MM.1S (cell line): ENCODE measurements at regions not wholly inside any gene's neighbourhood (a gene's known extent, or its start where the extent isn't known, plus 50 kb on each side); places are given as distances from the start of the nearest gene placed in this dataset.
"Not testable (repeated sequence)": the region's sequence is repeated elsewhere in the genome, so short reads cannot be mapped to it uniquely, and the experiment has no call there.

ENCODE experiments used
- DNase-seq: peaks from one replicate; pipeline ENCODE4 v3.0.0-alpha.2; 2015
- H2AFZ ChIP-seq: fragments of 300-600 bp; sonication (generic); 2 replicates; pipeline ENCODE4 v1.6.0; 2016; ENCODE audit warnings: antibody characterized with exemption, low read length
- H3F3A ChIP-seq: fragments of 300-600 bp; sonication (generic); 2 replicates; pipeline ENCODE4 v1.6.1; 2016; ENCODE audit warnings: mild to moderate bottlenecking, antibody characterized with exemption, low read length, moderate library complexity, mixed read lengths; ENCODE audit not compliant: insufficient read depth
- H3K27ac ChIP-seq: fragments of 300-600 bp; sonication (generic); 2 replicates; pipeline ENCODE4 v1.5.1; 2016; ENCODE audit warnings: mild to moderate bottlenecking, low read length
- H3K27me3 ChIP-seq: fragments of 300-600 bp; sonication (generic); replicated peaks from 2 replicates; pipeline ENCODE4 v1.6.0; 2016; ENCODE audit warnings: low read length; ENCODE audit not compliant: insufficient read depth
- H3K36me3 ChIP-seq: fragments of 300-600 bp; sonication (generic); replicated peaks from 2 replicates; pipeline ENCODE4 v1.6.1; 2016; ENCODE audit warnings: mild to moderate bottlenecking, low read length, mixed read lengths; ENCODE audit not compliant: insufficient read depth
- H3K4me1 ChIP-seq: fragments of 300-600 bp; sonication (generic); 2 replicates; pipeline ENCODE4 v1.6.1; 2016; ENCODE audit warnings: low read length, mixed read lengths
- H3K4me2 ChIP-seq: fragments of 300-600 bp; sonication (generic); 2 replicates; pipeline ENCODE4 v1.6.0; 2016; ENCODE audit warnings: low read depth, low read length
- H3K4me3 ChIP-seq: fragments of 300-600 bp; sonication (generic); 2 replicates; pipeline ENCODE4 v1.5.1; 2016; ENCODE audit warnings: low read length, mixed read lengths
- H3K79me2 ChIP-seq: fragments of 300-600 bp; sonication (generic); 2 replicates; pipeline ENCODE4 v1.6.1; 2016; ENCODE audit warnings: mixed run types, low read length, mixed read lengths
- H3K9ac ChIP-seq: fragments of 300-600 bp; sonication (generic); 2 replicates; pipeline ENCODE4 v1.6.1; 2016; ENCODE audit warnings: low read length, mixed read lengths
- H3K9me2 ChIP-seq: fragments of 300-600 bp; sonication (generic); replicated peaks from 2 replicates; pipeline ENCODE4 v1.6.1; 2016; ENCODE audit warnings: mild to moderate bottlenecking, low read length, mixed read lengths; ENCODE audit not compliant: insufficient read depth
- H3K9me3 ChIP-seq: fragments of 300-600 bp; sonication (generic); replicated peaks from 2 replicates; pipeline ENCODE4 v1.6.1; 2016; ENCODE audit warnings: mild to moderate bottlenecking, low read length, mixed read lengths; ENCODE audit not compliant: insufficient read depth
- H4K20me1 ChIP-seq: fragments of 300-600 bp; sonication (generic); 2 replicates; pipeline ENCODE4 v1.6.1; 2016; ENCODE audit warnings: mild to moderate bottlenecking, low read length, moderate library complexity, mixed read lengths; ENCODE audit not compliant: insufficient read depth
- EZH2 ChIP-seq: fragments of 300-600 bp; sonication (generic); optimal IDR thresholded peaks from 2 replicates; pipeline ENCODE3; 2017; ENCODE audit warnings: low read depth, mild to moderate bottlenecking, antibody characterized with exemption, low read length, mixed read lengths
- EZH2phosphoT487 ChIP-seq: fragments of 300-600 bp; sonication (generic); IDR thresholded peaks from 2 replicates; pipeline ENCODE4 v1.6.1; 2018; ENCODE audit warnings: antibody characterized with exemption, low read length
- TF ChIP-seq, protein P1 (sequence below): fragments of 300-600 bp; sonication (generic); IDR thresholded peaks from 2 replicates; pipeline ENCODE4 v1.5.1; 2016; ENCODE audit warnings: antibody characterized with exemption, low read length, mixed read lengths

DNA sequence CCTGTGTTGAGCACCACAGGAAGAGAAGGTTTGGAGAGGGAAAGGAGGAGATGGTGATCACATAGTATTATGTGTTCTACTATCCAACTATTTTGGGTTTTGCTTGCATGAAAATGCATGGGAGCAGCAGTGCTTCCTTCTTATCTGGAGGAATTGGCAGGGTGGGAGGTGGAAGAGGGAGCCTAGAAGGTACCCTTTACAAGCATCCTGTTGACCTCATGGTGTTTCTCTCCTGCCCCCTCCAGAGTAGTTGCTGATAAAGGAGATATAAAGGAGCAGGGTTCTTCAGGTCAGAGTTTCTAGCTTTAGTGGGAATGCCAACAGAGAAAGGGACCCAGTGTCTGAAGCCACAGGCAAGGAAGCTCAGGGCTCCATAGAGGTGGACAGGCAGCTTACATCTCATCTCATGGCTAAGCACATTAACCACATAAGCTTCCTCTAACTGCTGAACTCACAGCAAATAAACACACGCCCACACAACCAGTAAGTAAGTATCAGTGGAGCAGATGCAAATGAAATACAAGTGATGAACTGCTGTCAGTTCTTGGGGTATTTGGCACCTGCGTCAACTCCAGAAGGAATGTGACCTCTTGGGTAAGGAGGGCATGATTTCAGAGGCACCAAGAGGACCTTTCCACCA lies 174.2 kb upstream of the SLC38A2 start:
- no peaks in the 10 kb centered on the region for H4K20me1 ChIP-seq
- peaks cover 23% of the 10 kb centered on the region for H3F3A ChIP-seq
- no peak overlapping the region; the same call in 1 of the 2 replicates for H3K4me3 ChIP-seq
- H3K4me1 ChIP-seq: peaks cover 54% of the 10 kb centered on the region
- H3K79me2 ChIP-seq: no peaks in the 10 kb centered on the region
- TF ChIP-seq, protein P1, sequence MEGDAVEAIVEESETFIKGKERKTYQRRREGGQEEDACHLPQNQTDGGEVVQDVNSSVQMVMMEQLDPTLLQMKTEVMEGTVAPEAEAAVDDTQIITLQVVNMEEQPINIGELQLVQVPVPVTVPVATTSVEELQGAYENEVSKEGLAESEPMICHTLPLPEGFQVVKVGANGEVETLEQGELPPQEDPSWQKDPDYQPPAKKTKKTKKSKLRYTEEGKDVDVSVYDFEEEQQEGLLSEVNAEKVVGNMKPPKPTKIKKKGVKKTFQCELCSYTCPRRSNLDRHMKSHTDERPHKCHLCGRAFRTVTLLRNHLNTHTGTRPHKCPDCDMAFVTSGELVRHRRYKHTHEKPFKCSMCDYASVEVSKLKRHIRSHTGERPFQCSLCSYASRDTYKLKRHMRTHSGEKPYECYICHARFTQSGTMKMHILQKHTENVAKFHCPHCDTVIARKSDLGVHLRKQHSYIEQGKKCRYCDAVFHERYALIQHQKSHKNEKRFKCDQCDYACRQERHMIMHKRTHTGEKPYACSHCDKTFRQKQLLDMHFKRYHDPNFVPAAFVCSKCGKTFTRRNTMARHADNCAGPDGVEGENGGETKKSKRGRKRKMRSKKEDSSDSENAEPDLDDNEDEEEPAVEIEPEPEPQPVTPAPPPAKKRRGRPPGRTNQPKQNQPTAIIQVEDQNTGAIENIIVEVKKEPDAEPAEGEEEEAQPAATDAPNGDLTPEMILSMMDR: no peak
- TF ChIP-seq EZH2: no peak
- no peak for TF ChIP-seq EZH2phosphoT487
- DNase-seq: peak; percentile 78
- no peaks in the 10 kb centered on the region for H3K27me3 ChIP-seq
- no peaks in the 10 kb centered on the region for H3K36me3 ChIP-seq
- H3K4me2 ChIP-seq: peak overlapping the region; percentile 48
- H3K27ac ChIP-seq: peak overlapping the region; percentile 71; the same call in 1 of the 2 replicates
- peak overlapping the region; percentile 57 for H2AFZ ChIP-seq
- no peaks in the 10 kb centered on the region for H3K9me2 ChIP-seq
- no peaks in the 10 kb centered on the region for H3K9me3 ChIP-seq
- H3K9ac ChIP-seq: 0 out of 2 replicates have a peak overlapping the region, but pooled peaks have one; percentile 23

DNA sequence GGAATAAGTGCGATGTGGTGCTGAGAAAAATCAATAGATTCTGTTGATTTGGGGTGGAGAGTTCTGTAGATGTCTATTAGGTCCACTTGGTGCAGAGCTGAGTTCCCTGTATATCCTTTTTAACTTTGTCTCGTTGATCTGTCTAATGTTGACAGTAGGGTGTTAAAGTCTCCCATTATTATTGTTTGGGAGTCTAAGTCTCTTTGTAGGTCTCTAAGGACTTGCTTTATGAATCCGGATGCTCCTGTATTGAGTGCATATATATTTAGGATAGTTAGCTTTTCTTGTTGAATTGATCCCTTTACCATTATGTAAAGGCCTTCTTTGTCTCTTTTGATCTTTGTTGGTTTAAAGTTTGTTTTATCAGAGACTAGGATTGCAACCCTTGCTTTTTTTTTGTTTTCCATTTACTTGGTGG lies 170.8 kb upstream of the SLC38A2 start:
- not testable (repeated sequence) for H3K9me2 ChIP-seq, H3K9me3 ChIP-seq, H3K36me3 ChIP-seq, H3K4me2 ChIP-seq, H3K9ac ChIP-seq, H3K27ac ChIP-seq, DNase-seq, H4K20me1 ChIP-seq, H3K27me3 ChIP-seq, H3K79me2 ChIP-seq, H2AFZ ChIP-seq, H3K4me3 ChIP-seq
- peaks cover 11% of the 10 kb centered on the region; the same call in 1 of the 2 replicates for H3F3A ChIP-seq
- peaks cover 28% of the 10 kb centered on the region for H3K4me1 ChIP-seq

DNA sequence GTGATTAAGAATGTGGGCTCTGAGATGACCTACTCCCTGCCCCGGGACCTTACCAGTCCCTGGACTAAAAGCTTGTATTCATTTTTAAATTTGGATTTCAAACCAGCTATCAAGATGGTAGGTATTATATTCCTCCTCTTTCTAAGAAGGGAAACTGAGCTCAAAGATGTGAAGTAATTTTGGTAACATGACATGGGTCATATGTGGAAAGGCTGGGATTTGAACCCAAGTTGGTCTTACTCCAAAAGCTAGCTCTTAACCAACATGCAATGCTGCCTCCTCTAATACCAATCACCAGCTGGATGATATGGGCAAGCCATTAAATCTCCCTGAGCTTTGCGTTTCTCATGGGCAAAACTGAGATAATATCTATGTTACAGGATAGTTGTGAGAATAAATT lies 166.4 kb upstream of the SLC38A2 start:
- no peak overlapping the region for H2AFZ ChIP-seq
- no peaks in the 10 kb centered on the region for H3K9me2 ChIP-seq
- no peak overlapping the region for H3K9ac ChIP-seq
- no peaks in the 10 kb centered on the region for H3K79me2 ChIP-seq
- no peaks in the 10 kb centered on the region for H3K9me3 ChIP-seq
- no peak for TF ChIP-seq EZH2
- TF ChIP-seq EZH2phosphoT487: no peak
- TF ChIP-seq, protein P1: no peak
- H3F3A ChIP-seq: no peaks in the 10 kb centered on the region
- no peaks in the 10 kb centered on the region for H3K27me3 ChIP-seq
- no peaks in the 10 kb centered on the region for H4K20me1 ChIP-seq
- DNase-seq: no peak
- no peak overlapping the region for H3K4me2 ChIP-seq
- H3K27ac ChIP-seq: no peak overlapping the region
- H3K4me1 ChIP-seq: peaks cover 20% of the 10 kb centered on the region
- no peaks in the 10 kb centered on the region for H3K36me3 ChIP-seq
- H3K4me3 ChIP-seq: no peak overlapping the region

DNA sequence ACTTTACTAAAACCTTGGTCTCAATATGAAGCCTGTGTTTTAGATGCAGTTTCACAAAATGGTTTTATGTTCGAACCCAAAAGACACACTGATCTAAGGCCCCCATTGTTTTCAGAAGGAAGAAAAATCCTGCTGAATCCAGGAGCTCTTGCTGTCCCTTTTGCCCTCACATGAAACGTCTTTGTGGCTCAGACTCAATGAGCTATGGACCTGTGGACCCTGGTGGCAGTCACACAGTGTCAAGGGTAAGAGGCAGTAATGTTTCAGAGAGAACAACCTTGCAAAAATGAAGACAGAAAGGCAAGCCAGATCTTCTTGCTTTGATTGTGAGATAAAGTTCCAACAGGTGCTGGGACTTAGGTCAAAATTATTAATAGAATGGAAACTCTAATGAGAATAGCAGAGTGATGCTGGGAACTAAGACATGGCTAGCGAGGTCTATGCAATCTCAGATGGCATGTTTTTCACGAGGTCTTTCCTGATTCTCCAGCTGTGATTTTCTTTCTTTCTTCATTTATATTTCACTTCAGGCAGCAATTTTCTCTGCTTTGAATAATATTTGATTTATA lies 164.9 kb upstream of the SLC38A2 start:
- H3K79me2 ChIP-seq: no peaks in the 10 kb centered on the region
- H2AFZ ChIP-seq: no peak overlapping the region
- H3K9me2 ChIP-seq: no peaks in the 10 kb centered on the region
- no peaks in the 10 kb centered on the region for H3K27me3 ChIP-seq
- no peaks in the 10 kb centered on the region for H4K20me1 ChIP-seq
- H3F3A ChIP-seq: no peaks in the 10 kb centered on the region
- H3K4me3 ChIP-seq: no peak overlapping the region
- no peak overlapping the region for H3K9ac ChIP-seq
- peak overlapping the region; percentile 8; the same call in 1 of the 2 replicates for H3K27ac ChIP-seq
- no peaks in the 10 kb centered on the region for H3K36me3 ChIP-seq
- no peak for DNase-seq
- no peak for TF ChIP-seq EZH2
- no peak for TF ChIP-seq EZH2phosphoT487
- TF ChIP-seq, protein P1: no peak
- peaks cover 20% of the 10 kb centered on the region for H3K4me1 ChIP-seq
- H3K9me3 ChIP-seq: no peaks in the 10 kb centered on the region
- H3K4me2 ChIP-seq: no peak overlapping the region

DNA sequence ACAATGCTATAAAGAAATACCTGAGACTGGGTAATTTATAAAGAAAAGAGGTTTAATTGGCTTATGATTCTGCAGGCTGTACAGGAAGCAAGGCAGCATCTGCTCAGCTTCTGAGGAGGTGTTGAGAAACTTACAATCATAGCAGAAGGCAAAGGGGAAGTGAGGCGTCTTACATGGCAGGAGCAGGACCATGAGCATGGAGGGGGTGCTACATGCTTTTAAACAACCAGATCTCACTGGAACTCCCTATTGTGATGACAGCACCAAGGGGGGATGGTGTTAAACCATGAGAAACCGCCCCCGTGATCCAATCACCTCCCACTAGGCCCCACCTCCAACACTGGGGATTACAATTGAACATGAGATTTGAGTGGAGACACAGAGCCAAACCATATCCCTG lies 163.7 kb upstream of the SLC38A2 start:
- not testable (repeated sequence) for H3K9me3 ChIP-seq, H3K4me3 ChIP-seq

More for the DNA sequence above, 163.7 kb upstream of the SLC38A2 start:
- not testable (repeated sequence) for H3K9ac ChIP-seq, H3K27me3 ChIP-seq, DNase-seq, H3K79me2 ChIP-seq, H4K20me1 ChIP-seq, H2AFZ ChIP-seq, H3K9me2 ChIP-seq, H3K36me3 ChIP-seq, H3K27ac ChIP-seq, H3F3A ChIP-seq, H3K4me2 ChIP-seq
- H3K4me1 ChIP-seq: peaks cover 20% of the 10 kb centered on the region
